Nephron progenitor cell (in vitro differentiated cells): ENCODE measurements at regions not wholly inside any gene's neighbourhood (a gene's known extent, or its start where the extent isn't known, plus 50 kb on each side); places are given as distances from the start of the nearest gene placed in this dataset.

ENCODE experiments used
- DNase-seq: peaks from one replicate; pipeline ENCODE4 v3.0.0; 2021
- H3K27ac Mint-ChIP-seq: 2 replicates; pipeline ENCODE4 v1.8.0; 2021; ENCODE audit warnings: mild to moderate bottlenecking, moderate library complexity, mixed read lengths
- H3K27me3 Mint-ChIP-seq: 2 replicates; pipeline ENCODE4 v1.8.0; 2021; ENCODE audit warnings: mild to moderate bottlenecking, low read depth, mixed read lengths; ENCODE audit not compliant: poor library complexity
- H3K36me3 Mint-ChIP-seq: 2 replicates; pipeline ENCODE4 v1.8.0; 2021; ENCODE audit warnings: low read depth, mixed read lengths
- H3K4me1 Mint-ChIP-seq: 2 replicates; pipeline ENCODE4 v1.8.0; 2021; ENCODE audit warnings: mixed read lengths
- H3K4me3 Mint-ChIP-seq: 2 replicates; pipeline ENCODE4 v1.8.0; 2021; ENCODE audit warnings: mild to moderate bottlenecking, moderate library complexity, mixed read lengths
- H3K9me3 Mint-ChIP-seq: 2 replicates; pipeline ENCODE4 v1.8.0; 2021; ENCODE audit warnings: mild to moderate bottlenecking, moderate library complexity, mixed read lengths
- CTCF ChIP-seq: fragments of 200-600 bp; sonication (generic); IDR thresholded peaks from 2 replicates; pipeline ENCODE4 v1.5.0; 2021; ENCODE audit warnings: antibody characterized with exemption

GRCh38 chr3:87136066-87136596 lies 91.0 kb upstream of the CHMP2B start:
- Mint-ChIP-seq H3K27me3 (no peaks in the 10 kb centered on the region), H3K4me3 (no peak overlapping the region), H3K4me1 (no peaks in the 10 kb centered on the region), H3K9me3 (peaks cover 6% of the 10 kb centered on the region), H3K36me3 (no peaks in the 10 kb centered on the region), H3K27ac (no peak overlapping the region)
- DNase-seq, result no peak
- TF ChIP-seq CTCF, result no peak

GRCh38 chr3:87135412-87135811 lies 91.7 kb upstream of the CHMP2B start:
- Mint-ChIP-seq H3K36me3 (no peaks in the 10 kb centered on the region), H3K4me1 (no peaks in the 10 kb centered on the region)
- no peak for DNase-seq

GRCh38 chr3:87132801-87133200 lies 94.3 kb upstream of the CHMP2B start:
- no peaks in the 10 kb centered on the region for H3K4me1 Mint-ChIP-seq
- no peak for DNase-seq
- no peaks in the 10 kb centered on the region for H3K9me3 Mint-ChIP-seq
- no peaks in the 10 kb centered on the region for H3K27me3 Mint-ChIP-seq
- no peak overlapping the region for H3K27ac Mint-ChIP-seq
- H3K4me3 Mint-ChIP-seq, result no peak overlapping the region
- H3K36me3 Mint-ChIP-seq, result no peaks in the 10 kb centered on the region
- no peak for TF ChIP-seq CTCF

More at GRCh38 chr3:87135412-87135811, 91.7 kb upstream of the CHMP2B start:
- Mint-ChIP-seq H3K4me3 (no peak overlapping the region), H3K9me3 (peaks cover 1% of the 10 kb centered on the region), H3K27ac (no peak overlapping the region), H3K27me3 (no peaks in the 10 kb centered on the region)
- TF ChIP-seq CTCF, result no peak

GRCh38 chr3:87128006-87128405 lies 99.1 kb upstream of the CHMP2B start:
- Mint-ChIP-seq H3K4me1 (no peaks in the 10 kb centered on the region), H3K36me3 (no peaks in the 10 kb centered on the region), H3K9me3 (no peaks in the 10 kb centered on the region), H3K27ac (no peak overlapping the region), H3K27me3 (no peaks in the 10 kb centered on the region), H3K4me3 (no peak overlapping the region)
- no peak for DNase-seq
- no peak for TF ChIP-seq CTCF

GRCh38 chr3:87127281-87127680 lies 99.8 kb upstream of the CHMP2B start:
- H3K27ac Mint-ChIP-seq, result no peak overlapping the region
- no peak for DNase-seq
- no peaks in the 10 kb centered on the region for H3K4me1 Mint-ChIP-seq
- no peaks in the 10 kb centered on the region for H3K27me3 Mint-ChIP-seq
- no peaks in the 10 kb centered on the region for H3K36me3 Mint-ChIP-seq
- TF ChIP-seq CTCF, result no peak
- no peak overlapping the region for H3K4me3 Mint-ChIP-seq
- H3K9me3 Mint-ChIP-seq, result no peaks in the 10 kb centered on the region

- Mint-ChIP-seq H3K9me3 (no peaks in the 10 kb centered on the region), H3K4me1 (no peaks in the 10 kb centered on the region), H3K36me3 (no peaks in the 10 kb centered on the region), H3K4me3 (no peak overlapping the region), H3K27ac (no peak overlapping the region), H3K27me3 (no peaks in the 10 kb centered on the region)
- TF ChIP-seq CTCF, result no peak
- no peak for DNase-seq
These were observed 100.8 kb upstream of the CHMP2B start for GRCh38 chr3:87126321-87126720.
